DMS153 (cell line): ENCODE measurements at regions not wholly inside any gene's neighbourhood (a gene's known extent, or its start where the extent isn't known, plus 50 kb on each side); places are given as distances from the start of the nearest gene placed in this dataset.
"Not testable (repeated sequence)": the region's sequence is repeated elsewhere in the genome, so short reads cannot be mapped to it uniquely, and the experiment has no call there.

Experiments used
- DNase-seq: peaks from one replicate; lab custom pipeline; 2025; lab: John Stamatoyannopoulos, UW

DNA sequence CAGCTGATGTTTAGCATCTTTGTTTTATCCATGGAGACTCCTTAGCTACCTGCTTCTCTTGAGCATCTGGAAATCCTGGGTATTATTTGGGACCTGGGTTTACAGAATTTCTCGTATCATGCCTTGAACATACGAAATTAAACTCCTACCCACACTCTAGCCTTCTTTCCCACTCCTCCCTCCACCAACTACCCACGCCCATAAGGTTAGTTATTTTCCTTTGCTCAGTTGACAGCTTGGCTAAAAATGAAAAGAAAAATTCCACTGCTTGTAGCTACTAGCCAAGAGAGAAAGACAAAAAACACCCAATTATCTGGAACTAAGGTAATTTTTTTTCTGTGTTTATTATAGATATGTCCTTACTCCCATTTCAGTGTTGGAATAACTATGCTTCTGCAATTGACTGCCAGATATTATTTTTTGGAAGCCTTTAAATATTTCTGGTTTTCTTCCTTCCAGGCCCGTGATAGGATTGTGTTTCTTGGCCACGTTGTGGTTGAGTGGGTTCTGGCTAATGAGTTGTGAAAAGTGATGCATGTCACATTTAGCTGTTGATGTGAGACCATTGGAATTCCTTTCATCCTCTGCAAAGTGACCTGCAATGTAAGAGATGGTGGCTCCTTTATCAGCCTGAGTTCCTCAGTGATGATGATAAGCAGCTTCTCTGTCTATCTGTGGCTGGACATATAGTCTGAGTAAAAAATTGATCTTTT lies 308.1 kb downstream of the LRRC70 start:
- no peak for DNase-seq

DNA sequence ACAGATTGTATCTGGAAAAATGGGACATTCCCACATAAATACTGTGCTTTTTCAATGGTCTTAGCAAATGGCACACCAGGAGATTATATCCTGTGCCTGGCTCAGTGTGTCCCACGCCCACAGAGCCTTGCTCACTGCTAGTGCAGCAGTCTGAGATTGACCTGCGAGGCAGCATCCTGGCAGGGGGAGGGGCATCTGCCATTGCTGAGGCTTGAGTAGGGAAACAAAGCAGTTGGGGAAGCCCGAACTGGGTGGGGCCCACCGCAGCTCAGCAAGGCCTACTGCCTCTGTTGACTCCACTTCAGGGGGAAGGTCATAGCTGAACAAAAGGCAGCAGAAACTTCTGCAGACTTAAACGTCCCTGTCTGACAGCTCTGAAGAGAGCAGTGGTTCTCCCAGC lies 258.7 kb downstream of the LRRC70 start:
- DNase-seq, result not testable (repeated sequence)

DNA sequence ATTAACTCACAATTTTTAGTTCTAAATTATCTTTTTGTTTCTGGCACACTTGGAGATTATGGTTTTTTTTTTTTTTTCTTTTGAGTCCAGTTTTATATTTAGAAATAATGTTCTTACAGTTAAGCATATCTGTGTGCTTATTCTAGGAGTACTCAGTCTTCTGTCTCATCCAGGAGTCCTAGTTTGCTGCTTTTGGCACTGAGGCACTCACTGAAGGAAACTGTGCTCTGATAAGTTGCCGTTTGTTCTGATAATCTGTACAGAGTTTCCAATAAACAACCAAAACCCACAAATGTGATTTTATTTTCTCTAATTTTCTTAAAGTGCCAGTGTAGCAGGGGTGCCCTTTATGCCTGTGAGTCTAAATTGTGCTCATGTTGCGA lies 251.0 kb downstream of the LRRC70 start:
- no peak for DNase-seq

DNA sequence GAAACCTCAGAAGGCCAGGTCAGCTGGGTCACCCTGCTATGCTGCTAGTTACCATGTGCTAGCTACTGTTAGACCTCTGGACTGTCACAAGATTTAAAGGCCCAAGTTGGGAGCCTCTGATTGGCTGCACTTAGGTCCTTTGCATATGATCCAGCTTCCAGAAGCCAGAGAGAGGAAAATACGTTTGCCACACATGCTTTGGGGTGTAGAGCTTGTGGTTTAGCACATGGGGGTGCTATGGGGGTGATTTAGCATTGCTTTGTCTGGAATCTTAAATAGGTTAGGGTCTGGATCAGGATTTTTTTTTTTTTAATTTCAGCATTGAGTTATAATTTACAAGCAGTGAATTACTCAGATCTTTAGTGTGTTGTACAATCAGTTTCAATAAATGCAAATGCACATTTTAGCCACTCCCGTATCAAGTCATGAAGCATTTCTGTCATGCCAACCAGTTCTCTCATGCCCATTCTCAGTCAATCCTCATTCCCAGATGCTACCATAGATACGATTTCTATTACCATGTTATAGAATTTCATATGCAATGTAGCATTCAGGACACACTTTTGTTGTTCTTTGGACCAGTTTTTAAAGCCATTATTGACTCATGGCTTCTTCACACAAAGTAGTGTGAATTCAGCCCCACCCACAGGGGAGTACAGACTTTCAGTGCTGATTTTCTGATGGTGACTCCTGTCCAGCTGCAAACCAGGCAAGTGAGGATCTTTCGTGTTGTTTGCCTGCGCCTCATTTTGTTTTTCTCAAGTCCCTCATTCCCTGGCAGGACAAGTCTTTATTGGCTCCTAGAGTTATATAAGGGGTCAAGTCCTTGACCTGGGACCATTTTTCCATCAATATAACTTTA lies 250.4 kb downstream of the LRRC70 start:
- no peak for DNase-seq

DNA sequence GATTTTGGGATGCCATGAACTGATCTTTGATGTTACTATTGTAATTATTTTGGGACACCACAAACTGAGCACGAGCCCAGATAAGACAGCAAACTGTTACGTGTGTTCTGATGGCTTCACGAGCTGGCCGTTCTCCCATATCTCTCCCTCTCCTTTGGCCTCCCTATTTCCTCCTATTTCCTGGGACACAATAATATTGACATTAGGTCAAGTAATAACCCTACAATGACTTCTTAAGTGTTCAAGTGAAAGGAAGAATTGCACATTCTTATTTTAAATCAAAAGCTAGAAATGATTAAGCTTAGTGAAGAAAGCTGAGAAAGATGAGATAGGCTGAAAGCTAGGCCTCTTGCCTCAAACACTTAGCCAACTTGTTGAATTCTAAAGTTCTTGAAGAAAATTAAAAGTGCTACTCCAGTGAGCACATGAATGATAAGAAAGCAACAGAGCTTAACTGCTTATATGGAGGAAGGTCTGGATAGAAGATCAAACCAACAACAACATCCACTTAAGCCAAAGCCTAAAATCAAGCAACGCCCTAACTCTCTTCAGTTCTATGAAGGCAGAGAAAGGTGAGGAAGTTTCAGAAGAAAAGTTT lies 247.1 kb downstream of the LRRC70 start:
- DNase-seq, result no peak

DNA sequence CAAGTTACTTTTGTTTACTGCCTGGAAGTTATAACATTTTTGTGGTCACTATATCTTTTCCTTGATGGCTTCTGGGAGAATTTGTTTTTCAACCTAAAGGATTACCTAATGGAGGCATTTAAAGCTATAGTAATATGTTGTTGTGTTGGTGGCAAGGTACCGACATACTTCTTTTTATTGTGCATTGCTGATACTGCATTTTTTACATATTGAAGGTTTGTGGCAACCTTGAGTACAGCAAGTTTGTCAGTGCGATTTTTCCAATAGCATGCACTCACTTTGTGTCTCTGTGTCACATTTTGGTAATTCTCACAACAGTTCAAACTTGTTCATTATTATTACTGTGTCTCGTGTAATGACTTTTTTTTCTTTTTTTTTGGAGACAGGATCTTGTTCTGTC lies 246.3 kb downstream of the LRRC70 start:
- no peak for DNase-seq

DNA sequence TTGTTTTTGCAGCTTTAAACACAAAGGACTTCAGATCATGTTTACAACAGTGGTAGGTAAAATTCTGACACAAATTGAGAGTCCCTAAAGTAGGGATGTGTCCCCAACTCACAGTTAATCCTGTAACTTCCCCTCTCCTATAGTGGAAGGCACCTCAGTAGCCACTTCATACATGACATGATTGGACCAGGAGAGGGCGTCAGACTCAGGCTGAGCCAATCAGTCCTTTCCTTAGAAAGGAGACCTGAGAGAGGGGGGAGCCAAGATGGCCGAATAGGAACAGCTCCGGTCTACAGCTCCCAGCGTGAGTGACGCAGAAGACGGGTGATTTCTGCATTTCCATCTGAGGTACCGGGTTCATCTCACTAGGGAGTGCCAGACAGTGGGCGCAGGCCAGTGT lies 238.4 kb downstream of the LRRC70 start:
- not testable (repeated sequence) for DNase-seq

DNA sequence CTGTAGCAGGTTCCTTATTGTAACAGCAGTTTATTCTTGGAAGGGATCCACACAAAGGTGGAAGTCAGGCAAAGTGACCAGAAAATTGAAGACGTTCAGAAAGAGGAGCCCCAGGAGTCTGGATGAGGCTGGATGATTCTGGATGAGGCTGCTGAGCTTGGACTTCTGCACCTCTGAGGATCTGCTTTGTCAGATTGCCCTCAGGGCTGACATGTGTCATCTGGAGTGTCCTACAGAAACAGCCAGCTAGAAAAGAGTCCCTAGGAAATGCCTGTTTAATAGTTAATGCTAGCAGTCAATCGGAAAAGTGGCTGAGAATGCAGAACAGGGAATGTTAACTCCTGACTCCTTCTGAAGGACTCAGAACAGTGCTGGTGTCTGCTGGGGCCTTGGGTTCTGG lies 236.4 kb downstream of the LRRC70 start:
- DNase-seq, result no peak

DNA sequence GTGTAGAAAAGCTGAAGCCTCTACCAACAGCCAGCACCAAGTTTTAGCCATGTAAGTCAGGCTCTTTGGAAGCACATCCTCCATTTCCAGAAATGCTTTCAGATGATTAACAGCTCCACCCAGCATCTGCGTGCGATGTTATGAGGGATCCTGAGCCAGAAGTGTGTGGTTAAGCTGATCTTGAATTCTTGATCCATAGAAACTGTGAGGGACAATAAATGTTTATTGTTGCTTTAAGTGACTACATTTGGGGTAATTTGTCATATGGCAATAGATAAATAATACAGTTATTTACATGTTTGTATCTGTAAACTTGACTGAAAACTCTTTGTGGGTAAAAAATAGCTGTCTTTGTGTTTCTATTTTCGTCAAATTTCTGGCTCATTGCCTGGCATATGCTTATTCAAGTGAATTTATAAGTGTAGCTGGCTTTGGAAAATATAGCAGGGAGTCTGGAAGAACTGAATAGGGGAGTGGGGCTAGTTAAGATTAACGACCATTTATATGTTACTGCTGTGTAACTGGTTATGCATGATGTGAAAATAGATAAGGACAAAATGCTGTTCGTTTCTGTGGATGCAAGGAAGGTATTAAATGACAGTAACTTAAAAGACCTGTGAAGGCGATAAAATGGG lies 234.1 kb downstream of the LRRC70 start:
- DNase-seq, result no peak

DNA sequence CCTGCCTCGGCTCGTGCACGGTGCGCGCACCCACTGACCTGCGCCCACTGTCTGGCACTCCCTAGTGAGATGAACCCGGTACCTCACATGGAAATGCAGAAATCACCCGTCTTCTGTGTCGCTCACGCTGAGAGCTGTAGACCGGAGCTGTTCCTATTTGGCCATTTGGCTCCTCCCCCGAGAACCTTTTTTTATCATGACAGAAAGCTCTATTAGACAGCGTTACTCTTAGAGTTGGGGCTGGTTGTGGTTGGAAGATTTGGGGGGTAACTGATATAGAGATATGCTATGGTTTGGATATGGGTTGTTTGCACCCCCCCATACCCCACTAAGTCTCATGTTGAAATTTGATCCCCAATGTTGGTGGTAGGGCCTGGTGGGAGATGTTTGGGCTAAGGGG lies 226.2 kb downstream of the LRRC70 start:
- not testable (repeated sequence) for DNase-seq

DNA sequence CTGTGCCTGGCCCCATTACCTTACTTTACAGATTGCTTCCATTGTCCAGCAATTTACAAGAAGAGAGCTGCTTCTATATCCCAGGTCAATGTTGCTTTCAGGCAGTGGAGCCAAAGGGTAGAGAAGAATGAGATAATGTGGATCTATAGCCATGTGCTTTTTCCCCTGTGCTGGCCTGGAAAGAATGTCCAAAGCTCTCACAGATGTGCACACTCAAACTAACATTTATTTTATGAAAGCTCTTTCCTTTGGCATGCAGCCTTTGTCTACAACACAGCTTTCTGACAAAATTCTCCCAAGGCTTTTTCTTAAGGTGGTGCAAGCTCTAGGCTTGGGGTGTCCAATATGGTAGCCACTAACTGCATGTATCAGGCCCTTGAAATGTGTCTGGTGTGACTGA lies 217.3 kb downstream of the LRRC70 start:
- DNase-seq, result no peak

DNA sequence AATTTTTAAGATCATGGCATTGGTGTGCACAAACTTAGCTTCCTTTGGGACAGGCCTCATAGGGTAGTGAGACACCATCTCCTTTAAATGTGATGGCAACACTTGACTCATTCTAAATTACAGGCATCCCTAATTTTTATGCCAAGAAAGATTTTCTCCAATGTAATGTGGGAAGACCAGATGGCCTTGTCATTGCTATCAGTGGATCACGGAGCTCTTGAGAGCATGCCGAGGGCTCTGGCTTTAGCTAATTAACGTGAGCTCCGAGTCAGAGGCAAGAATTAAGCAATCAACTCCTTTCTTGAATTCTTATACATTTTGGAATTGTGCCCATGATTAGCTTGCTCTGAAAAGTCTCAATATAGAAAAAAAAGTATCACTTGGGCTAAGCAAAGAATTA lies 215.8 kb downstream of the LRRC70 start:
- no peak for DNase-seq

DNA sequence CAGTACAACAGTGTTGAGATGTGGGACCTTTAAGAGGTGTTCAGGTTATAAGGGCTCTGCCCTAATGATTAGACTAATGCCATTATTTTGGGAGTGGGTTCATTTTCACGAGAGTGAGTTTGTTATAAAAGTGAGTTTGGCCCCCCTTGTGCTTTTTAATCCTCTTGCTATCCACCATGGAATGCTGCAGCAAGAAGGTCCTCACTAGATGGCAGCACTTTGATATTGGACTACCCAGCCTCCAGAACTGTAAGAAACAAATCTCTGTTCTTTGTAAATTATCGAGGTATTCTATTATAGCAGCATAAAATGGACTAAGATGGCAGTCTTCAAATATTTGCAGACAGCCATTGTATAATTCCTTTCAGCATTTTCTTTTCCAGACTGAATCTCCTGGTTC lies 212.4 kb downstream of the LRRC70 start:
- DNase-seq, result no peak

DNA sequence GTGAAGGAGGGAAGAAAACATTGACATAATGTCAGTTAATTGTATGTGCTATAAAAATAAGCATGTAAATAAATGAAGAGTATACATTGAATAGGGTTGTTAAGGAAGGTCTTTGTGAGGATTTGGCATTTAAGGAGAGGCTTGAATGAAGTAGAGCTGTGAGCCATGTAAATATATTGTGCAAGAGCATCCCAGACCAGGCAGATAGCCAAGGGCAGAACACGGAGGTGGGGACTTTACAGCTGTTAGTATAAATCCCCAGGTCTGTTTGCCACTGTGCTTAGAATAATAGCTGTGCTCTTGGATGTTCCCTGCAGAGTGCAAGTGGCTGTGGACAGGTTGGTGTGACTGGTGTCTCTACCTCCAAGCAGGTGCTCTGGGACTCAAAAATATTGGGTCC lies 211.7 kb downstream of the LRRC70 start:
- peak; percentile 69 for DNase-seq

DNA sequence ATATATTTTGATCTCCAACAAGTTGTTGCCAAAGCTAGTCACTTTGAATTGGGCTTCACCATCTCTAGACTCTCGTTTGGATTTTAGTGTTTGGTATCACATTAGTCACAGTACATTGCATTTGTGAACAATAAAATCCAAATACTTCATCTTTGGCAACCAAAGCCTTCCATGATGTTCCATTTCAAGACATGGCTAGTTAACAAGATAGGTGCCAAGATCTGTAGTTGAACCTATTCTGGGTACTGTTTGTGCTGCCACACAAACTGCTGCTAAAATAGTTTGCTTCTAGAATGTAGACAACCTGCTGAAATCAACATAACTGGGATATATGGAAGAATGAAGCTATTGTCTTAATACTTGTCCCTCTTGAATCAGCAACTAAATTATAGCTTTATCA lies 207.5 kb downstream of the LRRC70 start:
- DNase-seq, result no peak

DNA sequence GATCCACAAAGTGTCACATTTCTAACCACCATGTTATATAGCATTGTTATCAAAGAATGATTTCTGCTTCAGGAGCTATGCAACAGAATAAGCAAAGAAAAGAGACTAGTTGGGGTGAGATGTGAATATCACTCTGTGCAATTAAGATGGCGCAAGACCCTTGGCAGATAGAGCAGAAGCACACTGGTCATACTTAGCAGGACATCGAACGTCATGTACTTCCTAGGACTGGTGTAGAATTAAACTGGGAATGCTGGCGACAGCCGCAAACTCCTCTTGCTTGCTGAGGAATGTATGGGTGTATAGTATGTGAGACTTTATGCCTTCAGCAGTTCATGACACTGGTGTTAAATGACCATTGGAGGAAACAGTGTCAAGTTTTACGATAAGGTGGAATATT lies 207.0 kb downstream of the LRRC70 start:
- DNase-seq, result no peak

DNA sequence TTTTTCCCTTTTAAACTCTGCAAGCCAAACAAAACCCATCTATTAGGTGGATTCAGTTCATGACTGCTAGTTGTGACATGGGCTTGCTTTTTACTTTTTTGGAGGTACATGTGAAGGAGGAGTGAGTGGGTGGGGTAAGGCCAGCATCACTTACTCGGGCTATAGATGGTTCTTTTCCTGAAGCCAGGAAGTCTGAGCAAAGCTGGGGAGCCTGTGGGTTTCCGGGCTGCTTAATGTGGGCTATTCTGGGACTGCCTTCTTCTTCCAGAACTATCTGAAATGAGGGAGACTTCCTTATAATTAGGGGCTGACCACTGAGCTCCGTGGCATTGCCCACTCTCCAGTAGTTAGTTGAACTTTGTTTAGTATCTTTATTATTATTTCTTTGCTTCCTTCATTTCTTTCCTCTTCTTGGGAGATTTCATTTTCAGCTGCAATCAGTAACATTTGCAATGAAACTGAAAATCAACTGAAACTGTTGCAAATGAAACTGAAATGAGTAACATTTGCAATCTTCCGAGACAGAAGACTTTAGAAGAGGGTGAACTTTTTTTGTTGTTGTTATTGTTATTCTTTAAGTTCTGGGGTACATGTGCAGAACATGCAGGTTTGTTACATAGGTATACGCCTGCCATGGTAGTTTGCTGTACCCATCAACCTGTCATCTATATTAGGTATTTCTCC lies 204.9 kb downstream of the LRRC70 start:
- no peak for DNase-seq

DNA sequence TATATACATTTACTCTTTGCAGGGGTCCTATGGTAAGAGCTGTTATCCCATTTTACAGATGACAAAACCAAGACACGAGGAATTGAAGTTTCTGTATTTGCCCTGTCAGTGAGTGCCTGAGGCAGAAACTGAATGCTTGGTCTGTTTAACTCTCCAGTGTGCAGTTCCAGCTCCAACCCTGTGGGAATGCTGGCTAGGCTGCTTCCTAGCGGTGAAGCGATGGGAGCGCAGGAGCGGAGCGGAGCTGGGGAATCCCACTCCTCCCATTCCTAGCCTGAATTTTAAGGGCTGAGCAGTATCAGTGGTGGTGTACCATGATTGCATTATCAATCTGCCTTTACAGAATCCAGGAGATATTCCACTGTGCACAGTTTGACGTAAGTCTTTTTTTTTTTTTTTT lies 202.3 kb downstream of the LRRC70 start:
- DNase-seq, result no peak

DNA sequence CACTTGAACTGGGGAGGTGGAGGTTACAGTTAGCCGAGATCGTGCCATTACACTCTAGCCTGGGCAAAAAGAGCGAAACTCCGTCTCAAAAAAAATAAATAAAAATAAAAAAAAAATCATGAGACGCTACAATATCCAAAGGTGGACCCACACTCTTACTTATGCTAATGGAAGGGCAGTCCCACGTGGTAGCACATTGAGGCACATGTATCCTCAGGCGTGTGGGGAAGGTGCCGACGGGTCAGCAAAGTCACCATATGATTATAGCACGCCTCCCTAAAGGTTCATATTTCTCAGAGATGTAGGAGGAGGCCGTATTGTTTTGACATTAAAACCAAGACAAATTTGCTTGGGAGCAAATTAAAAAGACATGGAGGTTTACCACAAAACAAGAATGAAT lies 201.6 kb downstream of the LRRC70 start:
- DNase-seq, result no peak

DNA sequence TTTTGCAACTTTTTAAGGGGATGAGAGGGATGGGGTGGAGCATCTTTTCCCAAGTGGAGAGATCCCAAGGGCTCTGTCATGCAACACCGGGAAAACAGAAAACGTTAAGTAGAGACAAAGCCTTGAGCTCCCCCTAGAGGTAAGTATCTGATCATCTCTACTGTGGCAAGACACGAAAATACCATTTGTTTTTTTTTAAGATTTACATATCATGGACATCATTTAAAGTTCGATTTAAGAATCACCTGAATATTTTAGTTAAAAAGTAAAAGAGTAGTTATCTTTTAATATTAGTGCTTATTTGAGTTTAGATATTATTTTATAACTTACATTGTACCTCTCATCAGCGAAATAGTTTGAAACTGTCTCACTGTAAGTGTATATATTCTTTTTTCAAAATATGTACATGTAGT lies 200.4 kb downstream of the LRRC70 start:
- DNase-seq, result no peak

DNA sequence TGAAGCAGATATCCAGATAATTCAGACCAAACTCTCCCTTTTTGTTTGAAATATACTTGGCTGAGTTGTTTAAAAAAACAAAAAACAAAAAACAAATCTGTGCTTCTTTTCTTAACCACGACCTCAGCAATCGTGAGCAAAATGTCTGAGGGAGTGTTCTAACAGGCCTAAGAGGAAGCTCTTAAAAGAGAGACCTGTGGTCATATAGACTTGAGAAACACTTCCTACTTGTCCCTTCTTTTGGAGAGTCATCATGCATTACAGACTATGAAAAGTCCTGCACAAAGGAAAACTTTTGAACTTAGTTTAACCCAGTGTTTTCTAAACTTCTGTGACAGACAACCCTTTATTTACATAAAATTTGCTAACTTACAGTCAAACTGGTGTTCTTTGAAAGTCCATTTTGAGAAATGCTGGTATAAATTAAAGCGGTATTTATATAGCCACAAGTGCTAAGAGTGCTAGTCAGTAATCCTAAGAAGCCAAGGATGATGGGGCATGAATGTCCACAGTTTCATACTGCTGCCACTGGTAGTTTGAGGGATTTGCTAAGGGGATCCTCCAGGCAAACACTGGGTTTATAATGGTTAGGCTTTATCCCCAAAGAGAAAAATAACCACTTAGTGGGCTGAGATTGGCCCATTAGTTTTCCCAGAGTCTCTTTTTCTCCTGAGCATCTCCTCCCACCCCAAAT lies 199.8 kb downstream of the LRRC70 start:
- DNase-seq, result no peak
